HCT116 (cell line): ENCODE measurements at regions not wholly inside any gene's neighbourhood (a gene's known extent, or its start where the extent isn't known, plus 50 kb on each side); places are given as distances from the start of the nearest gene placed in this dataset.

ENCODE experiments used
- ATAC-seq: fragments of 200-7000 bp; cut with Tn5 transposase; 2 replicates; pipeline ENCODE4 v1.9.1; 2020; ENCODE audit warnings: mild to moderate bottlenecking, moderate library complexity
- BruUV-seq: library from RNA; stranded (reverse); fragments of 400-500 nt; replicated peaks from 2 replicates; lab custom pipeline; 2021; lab: Mats Ljungman, UMichigan
- CTCF ChIA-PET: fragments of 300-600 bp; sonication (Branson Sonifier 250); formaldehyde crosslinking; loops from one replicate; lab custom pipeline; 2021; ENCODE audit warnings: antibody characterized with exemption; lab: Charles Lee
- POLR2A ChIA-PET: fragments of 300-600, 350-600 bp; sonication (Branson Sonifier 250); formaldehyde crosslinking; loops from one replicate; lab custom pipeline; 2021; ENCODE audit warnings: antibody characterized with exemption; lab: Charles Lee
- RAD21 ChIA-PET, 2 experiments: fragments of 300-600 bp; sonication (Branson Sonifier 250); formaldehyde crosslinking; loops; one replicate each; lab custom pipeline; 2023; ENCODE audit warnings: low total read pairs in 2 of 2; ENCODE audit not compliant: uncharacterized antibody in 2 of 2, unreplicated experiment in 2 of 2, low non-redundant PET in 1 of 2; lab: Charles Lee
- DNase-seq: peaks from one replicate; pipeline ENCODE4 v3.0.0-alpha.2; 2010; ENCODE audit warnings: low read depth, low spot score
- H2AFZ ChIP-seq: fragments of 200-600 bp; shearing (Covaris generic), sonication (generic); 2 replicates; pipeline ENCODE4 v1.6.1; 2017; ENCODE audit warnings: low read depth, mixed run types, mixed read lengths, antibody characterized with exemption, low read length; ENCODE audit not compliant: poor library complexity, severe bottlenecking
- H3K27ac ChIP-seq: 2 replicates; pipeline ENCODE4 v1.5.1; 2012; ENCODE audit warnings: low read depth, low read length
- H3K27me3 ChIP-seq: fragments of 200-600 bp; sonication (generic); 2 replicates; pipeline ENCODE4 v1.6.1; 2016; ENCODE audit warnings: mixed run types, low read length, mixed read lengths; ENCODE audit not compliant: insufficient read depth
- H3K36me3 ChIP-seq, 2 experiments: fragments of 200-500 bp in 1 of 2; fragments of 200-600 bp in 1 of 2; sonication (Bioruptor generic) in 1 of 2; sonication (generic) in 1 of 2; 2 replicates each; pipeline versions ENCODE4 v1.5.1 to v1.6.1; 2014 to 2016; ENCODE audit warnings: low read length in 2 of 2, inconsistent platforms in 1 of 2, mixed read lengths in 1 of 2, mixed run types in 1 of 2; ENCODE audit not compliant: insufficient read depth in 2 of 2, control insufficient read depth in 1 of 2
- H3K4me1 ChIP-seq, 2 experiments: fragments of 200-600 bp in 1 of 2; sonication (generic) in 1 of 2; 2 replicates each; pipeline versions ENCODE4 v1.5.1 to v1.6.1; 2012 to 2017; ENCODE audit warnings: low read length in 2 of 2, inconsistent platforms in 1 of 2, mild to moderate bottlenecking in 1 of 2, mixed read lengths in 1 of 2, mixed run types in 1 of 2, moderate library complexity in 1 of 2; ENCODE audit not compliant: insufficient read depth in 2 of 2, control insufficient read depth in 1 of 2
- H3K4me2 ChIP-seq: fragments of 200-600 bp; sonication (generic); 2 replicates; pipeline ENCODE4 v1.6.1; 2017; ENCODE audit warnings: mixed run types, low read length, mixed read lengths
- H3K4me3 ChIP-seq, 2 experiments: fragments of 200-600 bp in 1 of 2; sonication (generic) in 1 of 2; replicated peaks in 1 of 2; 2 replicates each; pipeline ENCODE4 v1.5.1; 2011 to 2016; ENCODE audit warnings: low read length in 2 of 2, control low read depth in 1 of 2, low read depth in 1 of 2, mild to moderate bottlenecking in 1 of 2, mixed read lengths in 1 of 2, mixed run types in 1 of 2
- H3K79me2 ChIP-seq: fragments of 200-600 bp; sonication (generic); 2 replicates; pipeline ENCODE4 v1.6.1; 2017; ENCODE audit warnings: mild to moderate bottlenecking, mixed run types, low read length, moderate library complexity, mixed read lengths; ENCODE audit not compliant: insufficient read depth
- H3K9ac ChIP-seq: fragments of 200-600 bp; sonication (generic); 2 replicates; pipeline ENCODE4 v1.6.1; 2016; ENCODE audit warnings: low read length, mixed read lengths
- H3K9me2 ChIP-seq: fragments of 200-600 bp; sonication (generic), shearing (Covaris generic); 2 replicates; pipeline ENCODE4 v1.6.1; 2017; ENCODE audit warnings: mixed run types, mild to moderate bottlenecking, moderate library complexity; ENCODE audit not compliant: insufficient read depth
- H3K9me3 ChIP-seq, 2 experiments: fragments of 200-500 bp in 1 of 2; fragments of 200-600 bp in 1 of 2; sonication (Bioruptor generic) in 1 of 2; sonication (generic) in 1 of 2; 2 replicates each; pipeline ENCODE4 v1.6.1; 2014 to 2017; ENCODE audit warnings: low read length in 2 of 2, mixed read lengths in 2 of 2, inconsistent platforms in 1 of 2, low read depth in 1 of 2, mild to moderate bottlenecking in 1 of 2, mixed run types in 1 of 2, moderate library complexity in 1 of 2; ENCODE audit not compliant: control insufficient read depth in 1 of 2, insufficient read depth in 1 of 2
- H4K20me1 ChIP-seq: fragments of 200-600 bp; sonication (generic), shearing (Covaris generic); 2 replicates; pipeline ENCODE4 v1.6.1; 2017; ENCODE audit warnings: mixed run types, mild to moderate bottlenecking, moderate library complexity; ENCODE audit not compliant: insufficient read depth
- CBX3 ChIP-seq: IDR thresholded peaks from 2 replicates; pipeline ENCODE4 v1.6.1; 2012; ENCODE audit warnings: low read depth
- EGR1 ChIP-seq: IDR thresholded peaks from 2 replicates; pipeline ENCODE4 v1.6.1; 2012; ENCODE audit warnings: low read depth
- FOSL1 ChIP-seq: IDR thresholded peaks from 2 replicates; pipeline ENCODE4 v1.6.1; 2012; ENCODE audit warnings: low read depth
- POLR2A ChIP-seq: IDR thresholded peaks from 2 replicates; pipeline ENCODE4 v1.7.0; 2011; ENCODE audit warnings: borderline replicate concordance; ENCODE audit not compliant: insufficient read depth, insufficient read length; ENCODE audit errors: extremely low read depth
- POLR2AphosphoS5 ChIP-seq: IDR thresholded peaks from 2 replicates; pipeline ENCODE4 v1.6.1; 2011; ENCODE audit warnings: mild to moderate bottlenecking, low read depth, low read length, moderate library complexity
- RAD21 ChIP-seq: IDR thresholded peaks from 2 replicates; pipeline ENCODE4 v1.6.1; 2012; ENCODE audit warnings: low read depth, mild to moderate bottlenecking
- SP1 ChIP-seq: IDR thresholded peaks from 2 replicates; pipeline ENCODE4 v1.6.1; 2012; ENCODE audit warnings: low read depth
- SRF ChIP-seq: IDR thresholded peaks from 2 replicates; pipeline ENCODE4 v1.6.1; 2012; ENCODE audit warnings: low read depth
- TCF7L2 ChIP-seq: IDR thresholded peaks from 2 replicates; pipeline ENCODE4 v1.7.0; 2011; ENCODE audit warnings: borderline replicate concordance, inconsistent platforms; ENCODE audit not compliant: insufficient read depth, insufficient read length; ENCODE audit errors: extremely low read depth
- YY1 ChIP-seq: IDR thresholded peaks from 2 replicates; pipeline ENCODE4 v1.6.1; 2011; ENCODE audit warnings: low read length, low read depth, moderate library complexity, mild to moderate bottlenecking; ENCODE audit not compliant: insufficient replicate concordance; ENCODE audit errors: extremely low read depth
- ZBTB33 ChIP-seq: IDR thresholded peaks from 2 replicates; pipeline ENCODE4 v1.6.1; 2011; ENCODE audit warnings: mild to moderate bottlenecking, low read length, moderate library complexity; ENCODE audit not compliant: insufficient replicate concordance; ENCODE audit errors: extremely low read depth
- ZFX ChIP-seq: fragments of 450-650 bp; IDR thresholded peaks from 2 replicates; pipeline ENCODE4 v1.6.1; 2017
- ZNF274 ChIP-seq: fragments of 200-500 bp; sonication (Bioruptor generic); IDR thresholded peaks from 2 replicates; pipeline ENCODE4 v1.6.1; 2014; ENCODE audit warnings: mild to moderate bottlenecking, low read depth, low read length, inconsistent platforms
- intact Hi-C: fragments of 100-400 bp; cut with micrococcal nuclease; formaldehyde crosslinking; loops from 2 replicates; pipeline ENCODE4 v1.10.0; 2022

DNA sequence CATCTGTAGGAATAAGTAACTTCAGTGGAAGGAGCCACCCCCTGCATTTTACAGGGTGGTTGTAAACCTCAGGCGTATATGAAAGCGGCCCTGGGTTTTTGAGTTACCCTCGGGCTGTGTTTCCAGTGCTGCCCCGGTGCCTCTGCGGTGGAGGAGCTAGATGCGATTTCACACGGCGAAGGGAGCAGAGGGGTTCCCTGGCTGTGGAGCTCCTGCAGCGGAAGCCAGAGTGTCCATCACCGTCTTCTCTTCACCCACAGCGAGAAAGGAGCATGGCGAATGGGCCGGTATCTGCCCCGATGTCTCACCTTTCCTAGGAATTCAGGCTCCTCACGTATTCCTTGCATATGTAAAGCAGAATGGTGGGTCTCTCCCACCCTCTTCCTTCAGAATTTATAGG lies 253.6 kb downstream of the THBS2 start:
- ATAC-seq, result no peak
- ChIA-PET RAD21 (no interaction called here), CTCF (no interaction called here), POLR2A (no interaction called here)
- Histone ChIP-seq H3K9me3 (no peaks in the 10 kb centered on the region), H3K79me2 (no peaks in the 10 kb centered on the region), H3K4me2 (no peak overlapping the region), H4K20me1 (no peaks in the 10 kb centered on the region), H3K9ac (no peak overlapping the region), H3K27me3 (no peaks in the 10 kb centered on the region), H3K27ac (no peak overlapping the region), H3K36me3 (no peaks in the 10 kb centered on the region), H3K4me1 (no peaks in the 10 kb centered on the region), H3K4me3 (no peak overlapping the region), H3K9me2 (no peaks in the 10 kb centered on the region), H2AFZ (no peak overlapping the region)
- TF ChIP-seq CBX3 (no peak), RAD21 (no peak), SRF (no peak), POLR2A (no peak), ZNF274 (no peak), EGR1 (no peak), FOSL1 (no peak), YY1 (no peak), POLR2AphosphoS5 (no peak), TCF7L2 (no peak), SP1 (no peak), ZBTB33 (no peak), ZFX (no peak)
- no peak for DNase-seq
- no TSS peak for BruUV-seq
- intact Hi-C loops, result no loop called here
